HG03460 (cell line): ENCODE measurements at regions not wholly inside any gene's neighbourhood (a gene's known extent, or its start where the extent isn't known, plus 50 kb on each side); places are given as distances from the start of the nearest gene placed in this dataset.

Source experiments
- ATAC-seq: cut with Tn5 transposase; IDR thresholded peaks from one replicate; pipeline ENCODE4 v1.9.1; 2021; ENCODE audit not compliant: unreplicated experiment

DNA sequence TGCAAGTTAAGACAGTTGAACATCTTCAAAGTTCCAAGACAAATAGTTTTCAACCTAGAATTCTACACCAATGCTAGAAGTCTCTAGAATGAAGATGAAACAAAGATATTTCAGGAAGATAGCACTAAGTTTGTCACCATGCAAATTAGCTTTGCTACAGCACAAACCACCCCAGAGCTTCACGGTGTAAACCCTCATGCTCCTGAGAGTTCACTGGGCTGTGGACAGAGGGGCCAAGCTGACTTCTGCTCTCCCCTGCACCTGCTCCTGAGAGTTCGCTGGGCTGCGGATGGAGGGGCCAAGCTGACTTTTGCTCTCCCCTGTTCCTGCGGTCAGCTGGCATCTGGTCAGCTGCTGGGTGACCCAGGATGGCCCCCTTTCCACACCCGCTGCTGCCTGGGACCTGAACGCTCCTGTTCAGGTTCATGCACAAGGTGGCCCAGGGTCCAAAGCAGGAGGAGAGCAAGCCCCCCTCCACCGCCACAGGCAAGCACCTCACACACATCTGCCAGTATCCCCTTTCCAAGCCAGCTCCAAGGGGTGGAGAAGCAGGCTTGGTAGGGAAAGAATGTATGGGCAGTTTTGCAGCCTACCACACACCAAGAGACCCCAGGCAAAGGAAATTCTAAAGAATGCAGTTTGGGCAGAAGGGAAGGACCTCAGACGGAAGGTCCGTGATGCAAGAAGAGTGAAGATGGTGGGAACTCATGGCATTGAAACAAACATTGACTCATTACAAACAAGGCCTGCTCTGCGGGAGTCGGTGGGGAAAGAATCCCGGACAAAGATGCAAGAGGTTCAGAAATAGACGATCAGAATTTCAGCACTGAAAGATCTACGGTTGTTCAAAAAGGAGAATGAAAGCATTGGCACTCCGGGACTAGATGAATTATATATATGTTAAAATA lies 137.8 kb upstream of the PPP2R2D start:
- no peak for ATAC-seq

DNA sequence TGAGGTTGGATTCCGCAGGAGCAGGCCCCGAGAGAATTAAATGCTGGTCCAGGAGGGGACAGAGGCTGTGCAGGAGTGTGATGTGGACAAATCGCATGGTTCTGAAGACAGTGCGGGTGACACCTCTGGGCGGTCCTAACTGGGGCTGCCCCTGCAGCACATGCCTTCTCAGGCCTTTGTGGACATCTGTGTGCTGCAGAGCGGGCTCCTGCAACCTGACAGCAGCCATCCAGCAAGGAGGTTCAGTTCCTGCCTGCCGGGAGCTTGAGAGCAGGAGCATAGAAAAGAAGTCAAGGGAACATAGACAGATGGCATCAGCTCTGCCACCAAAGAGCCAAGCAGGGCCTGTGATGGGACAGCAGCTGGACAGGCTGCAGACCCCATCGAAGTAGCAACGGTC lies 135.9 kb upstream of the PPP2R2D start:
- no peak for ATAC-seq

DNA sequence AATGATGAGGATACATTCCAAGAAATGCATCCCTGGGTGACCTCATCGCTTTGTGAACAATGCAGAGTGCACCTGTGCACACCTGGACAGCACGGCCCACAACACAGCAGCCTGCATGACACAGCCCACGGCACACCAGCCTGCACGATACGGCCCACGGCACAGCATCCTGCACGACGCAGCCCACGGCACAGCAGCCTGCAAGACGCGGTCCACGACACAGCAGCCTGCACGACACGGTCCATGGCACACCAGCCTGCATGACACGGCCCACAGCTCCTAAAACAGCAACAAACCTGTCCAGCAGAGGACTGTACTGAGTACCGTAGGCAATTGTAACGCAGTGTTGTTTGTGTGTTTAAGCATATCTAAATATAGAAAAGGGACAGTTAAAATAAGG lies 134.7 kb upstream of the PPP2R2D start:
- no peak for ATAC-seq

DNA sequence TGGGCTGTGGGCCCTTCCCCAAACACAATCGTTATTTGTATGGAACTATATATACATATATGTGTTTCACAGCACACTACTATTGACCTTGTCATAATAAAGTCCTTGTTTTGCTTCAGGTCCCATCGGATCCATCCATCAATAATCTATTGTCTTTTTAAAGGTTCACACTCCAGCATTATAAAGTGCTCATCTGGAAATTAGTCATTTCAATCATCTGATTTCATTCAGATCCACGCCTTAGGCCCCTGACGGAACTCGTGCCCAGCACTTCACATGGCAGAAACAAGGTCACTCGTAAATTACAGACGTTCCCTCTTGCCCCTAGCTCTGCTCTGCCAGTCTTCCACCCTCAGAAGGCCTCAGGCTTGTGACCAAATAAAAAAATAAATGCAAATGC lies 133.1 kb upstream of the PPP2R2D start:
- ATAC-seq, result no peak

DNA sequence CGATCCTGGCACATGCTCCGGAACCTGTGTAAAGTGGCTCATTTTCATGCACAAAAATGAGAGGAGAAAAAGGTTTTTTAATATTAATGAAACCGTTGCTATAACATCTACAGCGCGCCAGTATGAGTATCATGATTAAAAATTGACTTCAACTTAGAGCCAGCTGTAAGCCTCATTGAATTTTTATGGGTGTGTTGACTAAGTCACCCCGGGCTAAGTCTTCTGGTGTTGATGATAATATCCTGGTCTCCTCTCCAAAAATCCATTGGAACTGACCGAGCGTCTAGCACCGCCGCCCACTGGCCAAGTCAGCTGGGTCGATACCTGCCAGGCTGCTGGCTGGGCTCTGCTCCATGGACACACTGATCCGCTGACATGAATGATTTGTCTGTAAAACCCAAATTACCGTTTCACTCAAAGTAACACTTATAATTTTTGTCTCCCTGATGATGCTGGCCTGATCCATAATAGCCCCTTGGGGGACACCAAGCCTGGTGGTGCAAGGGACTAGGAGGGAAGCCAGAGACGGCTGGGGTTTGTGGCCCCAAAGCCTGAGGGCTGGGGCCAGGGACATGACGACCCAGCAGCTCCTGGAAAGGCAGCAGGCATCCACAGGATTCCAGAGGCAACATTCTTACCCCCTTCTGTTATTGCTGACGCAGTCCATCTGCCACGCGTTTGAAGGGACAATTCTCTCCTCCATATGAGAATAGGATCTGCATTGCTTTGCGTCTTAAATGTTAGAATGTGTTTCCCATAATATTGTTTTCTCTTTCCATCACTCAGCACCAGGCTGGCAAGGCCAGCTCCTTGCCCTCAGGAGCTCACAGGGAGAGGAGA lies 131.0 kb upstream of the PPP2R2D start:
- no peak for ATAC-seq

DNA sequence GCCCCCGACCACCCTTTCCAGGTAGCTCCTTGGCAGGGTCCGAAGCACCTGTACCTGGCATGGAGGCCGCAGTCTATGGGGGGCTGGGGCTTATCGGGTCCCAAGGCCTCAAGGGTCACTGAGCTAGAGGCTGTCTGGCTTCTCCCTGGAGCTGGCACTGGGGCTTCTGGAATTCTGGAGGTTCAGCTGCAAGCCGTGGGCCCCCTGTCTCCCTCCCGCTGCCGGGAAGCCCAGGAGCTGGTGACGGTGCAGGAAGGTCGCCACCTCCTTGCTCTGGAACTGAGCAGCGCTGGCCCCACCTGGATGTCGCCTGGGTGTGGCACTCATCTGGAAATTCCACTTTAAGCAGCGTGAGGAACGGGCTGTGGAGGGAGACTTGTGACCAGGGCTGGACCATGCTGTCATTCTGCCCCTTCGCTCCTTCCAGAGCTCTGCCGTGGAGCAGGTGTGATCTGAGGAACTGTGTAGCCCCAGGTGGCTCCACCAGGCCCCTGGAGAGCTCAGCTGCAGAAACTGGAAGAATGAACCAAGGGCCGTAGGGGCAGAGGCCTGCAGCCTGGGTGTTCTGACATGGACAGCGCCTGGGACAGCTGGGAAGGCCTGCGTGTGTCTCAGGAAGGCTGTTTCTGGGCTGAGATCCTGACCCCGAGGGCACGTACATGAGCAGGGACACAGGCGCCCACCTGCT lies 129.7 kb upstream of the PPP2R2D start:
- no peak for ATAC-seq

DNA sequence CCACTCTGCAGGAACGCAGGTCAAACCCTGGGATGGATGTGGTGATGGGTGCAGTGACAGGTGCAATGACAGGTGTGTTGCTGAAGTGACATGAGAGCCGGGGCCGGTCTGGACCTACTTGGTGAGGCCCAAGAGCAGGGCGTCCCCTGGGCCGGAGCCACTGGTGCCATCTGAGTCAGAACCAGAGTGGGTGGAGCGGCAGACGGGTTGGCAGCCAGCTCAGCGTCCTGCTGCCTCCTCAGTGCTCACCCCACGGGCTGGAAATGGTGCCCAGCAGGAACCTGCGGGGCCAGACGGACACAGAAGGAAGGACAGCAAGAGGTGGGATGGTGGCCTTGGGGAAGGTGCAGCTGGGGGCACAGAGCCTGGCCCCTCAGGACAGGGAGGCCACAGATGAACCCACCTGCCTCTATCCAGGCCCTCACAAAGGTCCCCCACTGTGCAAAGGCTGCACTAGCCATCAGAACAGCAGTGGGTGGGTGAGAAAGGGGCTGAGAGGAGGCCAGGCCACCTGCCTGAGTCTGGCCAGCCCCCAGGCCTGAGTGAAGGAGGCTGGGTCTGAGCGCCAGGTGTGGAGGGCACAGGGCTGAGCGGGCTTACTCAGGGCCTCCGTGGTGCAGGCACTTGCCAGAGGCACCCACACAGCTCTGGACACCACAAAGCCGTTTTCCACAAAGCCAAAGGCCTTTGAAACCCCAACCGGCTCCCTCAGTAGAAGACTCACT lies 129.0 kb upstream of the PPP2R2D start:
- no peak for ATAC-seq

DNA sequence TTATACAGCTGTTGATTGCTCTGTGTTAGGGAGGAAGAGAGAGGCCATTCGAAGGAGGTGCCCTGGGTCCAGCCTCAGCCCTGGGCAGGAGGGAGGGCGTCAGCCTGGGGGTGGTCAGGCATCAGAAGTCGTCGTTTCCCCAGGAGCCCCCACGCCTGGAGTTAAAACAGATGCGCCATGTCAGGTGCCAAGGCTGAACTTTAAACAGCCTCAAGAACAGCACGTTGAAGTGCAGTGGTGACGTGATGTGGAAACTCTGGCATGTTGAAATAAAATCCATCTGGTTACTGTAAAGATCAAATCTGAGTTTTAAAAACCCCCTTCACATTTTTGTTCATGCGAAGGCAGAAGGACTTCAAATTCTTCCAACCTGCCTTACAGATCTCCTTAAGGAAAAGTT lies 128.4 kb upstream of the PPP2R2D start:
- no peak for ATAC-seq

DNA sequence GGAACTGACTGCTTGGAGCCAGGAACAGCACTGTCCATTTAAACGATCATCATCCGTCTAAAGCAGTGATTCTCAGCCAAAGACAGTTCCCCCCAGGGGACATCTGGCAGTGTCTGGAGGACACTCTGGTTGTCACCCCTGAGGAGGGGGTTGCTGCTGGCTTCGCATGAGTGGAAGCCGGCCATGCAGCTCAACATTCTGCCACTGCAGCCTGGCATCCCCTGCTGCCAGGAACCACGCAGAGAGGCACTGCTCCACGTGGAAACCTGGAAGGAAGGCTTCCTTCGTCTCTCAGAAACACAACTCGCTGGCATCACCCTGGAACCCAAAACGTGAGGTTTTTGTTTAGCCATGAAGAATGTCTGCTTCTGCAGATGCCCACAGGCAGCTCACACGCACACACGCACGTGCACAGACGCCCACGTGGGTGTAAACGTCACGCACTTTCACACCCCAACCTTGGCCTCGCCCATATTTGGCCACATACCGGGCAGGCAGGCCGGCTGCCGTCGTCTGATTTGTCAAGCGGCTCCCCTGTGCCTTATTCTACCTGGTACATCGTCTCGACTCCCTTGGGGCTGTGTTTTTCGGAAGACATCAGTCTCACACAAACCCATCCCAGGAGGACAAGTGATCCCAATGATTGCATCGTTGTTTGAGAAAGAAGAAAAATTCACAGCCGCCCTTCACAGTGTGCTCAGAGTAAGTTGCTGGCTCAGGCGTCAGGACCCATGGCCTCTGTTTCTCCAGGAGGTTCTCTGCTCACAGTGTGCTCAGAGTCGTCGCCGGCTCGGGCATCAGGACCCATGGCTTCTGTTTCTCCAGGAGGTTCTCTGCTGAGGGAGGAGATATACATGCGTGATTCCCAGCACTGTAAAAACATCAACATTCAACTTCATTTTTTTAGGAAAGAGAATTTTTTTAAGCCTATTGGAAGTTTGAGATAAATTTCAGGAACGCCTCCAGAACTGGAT lies 127.2 kb upstream of the PPP2R2D start:
- no peak for ATAC-seq

DNA sequence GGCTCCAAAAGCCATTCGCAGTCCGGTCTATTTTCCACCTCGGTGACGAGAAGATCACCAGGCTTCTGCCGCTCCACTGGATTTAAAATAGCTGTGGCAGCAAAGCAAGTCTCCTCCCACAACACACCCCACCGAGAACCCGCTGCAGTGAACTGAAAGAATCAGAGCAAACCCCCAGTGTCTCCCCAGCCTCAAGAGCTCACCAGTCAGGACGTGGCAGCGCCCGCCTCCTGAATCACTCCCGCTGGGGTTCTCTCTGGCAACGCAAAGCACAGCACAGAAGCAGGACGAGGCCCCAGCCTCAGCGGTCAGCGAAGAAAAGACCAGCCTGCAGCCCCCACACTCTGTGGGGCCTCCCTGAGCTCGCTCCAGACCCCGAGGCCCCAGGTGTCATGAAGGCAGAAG lies 126.1 kb upstream of the PPP2R2D start:
- no peak for ATAC-seq

DNA sequence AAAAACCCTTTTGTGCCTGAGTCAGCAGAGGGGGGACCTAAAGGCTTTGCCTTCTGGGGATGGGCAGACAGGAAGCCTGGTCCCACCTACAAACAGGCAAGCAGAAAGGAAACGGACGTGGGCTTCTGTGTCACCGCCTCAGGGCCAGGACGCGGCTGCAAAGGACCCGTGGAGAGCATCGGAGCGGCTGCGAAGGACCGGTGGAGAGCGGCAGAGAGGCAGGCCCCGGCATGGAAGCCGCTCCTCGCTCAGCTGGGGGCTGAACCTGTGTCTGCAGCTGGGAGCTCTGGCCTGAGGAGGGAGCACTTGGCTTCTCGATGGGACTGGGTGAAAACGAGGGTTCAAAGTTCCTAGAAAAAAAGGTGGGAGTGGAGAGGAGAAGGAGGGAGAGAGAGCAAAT lies 125.4 kb upstream of the PPP2R2D start:
- ATAC-seq, result no peak

DNA sequence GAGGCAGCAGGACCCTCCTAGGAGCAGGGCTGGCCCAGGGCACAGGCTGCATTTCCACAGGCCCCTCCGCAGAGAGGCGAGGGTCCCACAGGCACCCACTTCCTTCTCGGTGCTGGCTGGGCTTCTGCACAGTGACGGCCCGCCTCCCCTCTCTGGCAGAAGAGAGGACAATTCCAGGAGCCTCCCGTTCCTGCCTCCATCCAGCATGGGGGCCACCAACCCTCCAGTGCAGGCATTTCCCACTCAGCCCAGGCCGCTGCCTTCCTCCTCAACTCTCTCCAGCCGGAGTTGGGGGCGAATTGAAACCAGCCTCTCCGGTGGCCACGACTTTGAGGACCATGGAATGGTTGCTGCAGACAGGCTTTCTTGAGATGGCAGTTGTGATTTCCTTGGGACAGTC lies 125.0 kb upstream of the PPP2R2D start:
- ATAC-seq, result no peak

DNA sequence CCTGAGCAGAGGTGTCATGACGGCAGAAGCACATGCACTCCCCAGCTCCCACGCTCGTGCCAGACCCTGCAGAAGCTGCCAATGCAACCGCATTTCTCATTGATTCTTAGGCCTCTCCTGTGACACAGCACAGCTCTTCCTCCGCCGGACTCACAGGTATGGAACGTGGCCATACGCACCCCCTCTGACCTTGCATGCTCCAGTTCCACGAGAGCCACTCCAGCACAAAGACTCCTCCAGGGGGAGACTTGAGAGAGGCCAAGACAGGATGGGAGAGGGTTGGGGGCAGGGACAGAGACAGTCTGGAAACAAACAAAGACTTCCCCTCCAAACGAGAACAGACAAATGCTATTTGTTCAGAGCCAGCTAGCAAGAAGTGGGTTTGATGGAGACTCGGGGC lies 124.3 kb upstream of the PPP2R2D start:
- ATAC-seq, result no peak

DNA sequence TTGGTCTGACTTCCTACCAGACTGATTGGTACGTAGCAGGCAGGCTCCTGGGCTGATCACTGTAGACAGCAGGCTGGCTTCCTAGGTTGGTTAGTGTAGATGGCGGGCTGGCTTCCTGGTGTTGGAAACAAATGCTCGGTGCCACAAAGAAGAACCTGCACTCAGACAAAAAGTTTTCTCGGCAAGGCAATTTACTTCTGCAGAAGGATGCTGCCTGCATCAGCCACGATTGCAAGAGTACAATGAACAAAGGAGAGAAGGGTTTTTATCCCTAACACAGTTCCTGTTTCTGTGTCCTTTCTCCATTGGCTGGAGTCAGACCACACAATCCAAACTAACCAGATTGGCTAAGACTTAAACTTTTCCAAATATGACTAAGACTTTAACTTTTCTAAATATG lies 123.6 kb upstream of the PPP2R2D start:
- ATAC-seq, result no peak

DNA sequence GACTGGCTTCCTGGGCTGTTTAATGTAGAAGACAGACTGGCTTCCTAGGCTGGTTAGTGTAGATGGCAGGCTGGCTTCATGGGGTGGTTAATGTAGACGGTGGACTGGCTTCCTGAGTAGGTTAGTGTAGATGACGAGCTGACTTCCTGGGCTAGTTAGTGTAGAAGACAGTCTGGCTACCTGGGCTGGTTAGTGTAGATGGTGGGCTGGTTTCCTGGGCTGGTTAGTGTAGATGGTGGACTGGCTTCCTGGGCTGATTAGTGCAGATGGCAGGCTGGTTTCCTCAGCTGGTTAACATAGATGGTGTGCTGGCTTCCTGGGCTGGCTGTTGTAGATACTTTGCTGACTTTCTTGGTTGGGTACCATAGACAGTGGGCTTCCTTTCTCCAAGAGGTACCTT lies 122.9 kb upstream of the PPP2R2D start:
- ATAC-seq, result no peak

DNA sequence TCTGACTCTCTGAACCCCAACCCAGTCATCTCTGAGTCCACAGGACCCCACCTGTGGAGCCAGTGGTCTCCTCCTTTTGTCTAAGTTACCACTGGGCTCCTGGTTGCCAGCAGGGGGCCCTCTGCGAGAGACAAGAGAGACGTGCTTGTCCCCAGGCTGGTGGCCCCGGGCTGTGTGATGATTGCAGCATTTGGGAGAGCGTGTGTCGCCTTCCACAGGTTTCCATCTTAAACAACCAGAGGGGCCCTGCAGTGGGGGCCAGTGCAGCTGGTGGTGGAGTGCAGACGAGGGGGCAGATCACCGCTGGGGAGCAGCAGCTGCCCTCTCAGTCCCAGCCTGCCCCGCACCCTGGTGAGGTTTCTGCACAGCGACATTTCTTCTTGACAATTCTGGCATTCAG lies 122.4 kb upstream of the PPP2R2D start:
- no peak for ATAC-seq

DNA sequence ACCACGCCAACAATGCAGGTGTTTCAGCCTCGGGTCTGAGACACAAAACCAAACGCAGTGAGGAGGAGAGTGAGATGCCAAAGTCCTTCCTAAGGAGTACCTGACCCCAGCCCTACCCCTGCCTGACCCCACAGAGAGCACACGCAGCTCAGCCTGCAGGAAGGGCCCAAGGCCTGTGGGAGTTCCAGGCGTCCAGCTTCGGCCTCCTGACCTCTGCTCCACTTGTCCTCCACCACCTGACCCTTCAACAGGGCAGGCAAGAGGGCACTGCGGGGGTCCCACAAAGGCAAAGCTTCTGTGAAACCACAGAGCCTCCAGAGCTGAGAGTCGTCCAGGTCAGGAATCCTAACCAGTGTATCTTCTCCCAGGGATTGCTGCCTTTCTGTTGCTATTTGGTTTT lies 122.0 kb upstream of the PPP2R2D start:
- no peak for ATAC-seq

DNA sequence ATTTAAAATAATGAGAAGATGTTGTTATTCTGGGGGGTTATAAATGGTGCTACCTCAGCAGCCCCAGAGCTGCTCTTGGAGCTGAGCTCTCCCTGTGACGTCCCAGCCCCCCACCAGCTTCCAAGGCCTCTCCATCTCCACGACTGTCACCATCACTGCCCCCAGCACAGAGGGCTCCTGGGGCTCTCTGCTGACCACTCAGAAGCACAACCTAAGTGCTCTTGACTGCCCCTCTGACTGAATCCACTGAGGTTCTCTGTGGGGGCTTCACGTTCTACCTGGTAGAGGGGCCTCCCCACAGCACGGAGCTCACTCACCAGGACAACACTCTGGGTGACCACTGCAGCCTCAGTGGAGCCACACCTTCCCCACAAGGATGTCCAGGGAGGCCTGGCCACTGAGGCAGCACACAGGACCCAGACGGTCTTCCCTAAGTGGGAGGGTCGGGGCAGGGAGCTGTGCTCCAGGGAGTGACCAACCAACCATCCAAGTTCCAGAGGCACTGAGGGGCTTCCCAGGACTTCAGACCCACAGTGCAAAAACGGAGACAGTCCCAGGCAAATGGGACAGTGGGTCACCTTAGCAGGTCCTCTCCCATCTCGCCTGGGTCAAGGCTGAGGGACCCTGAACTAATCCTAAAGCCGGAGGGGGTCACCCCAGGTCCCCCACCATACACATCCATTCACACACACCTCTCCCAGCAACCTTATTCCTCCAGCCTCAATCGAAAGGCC lies 121.0 kb upstream of the PPP2R2D start:
- no peak for ATAC-seq

DNA sequence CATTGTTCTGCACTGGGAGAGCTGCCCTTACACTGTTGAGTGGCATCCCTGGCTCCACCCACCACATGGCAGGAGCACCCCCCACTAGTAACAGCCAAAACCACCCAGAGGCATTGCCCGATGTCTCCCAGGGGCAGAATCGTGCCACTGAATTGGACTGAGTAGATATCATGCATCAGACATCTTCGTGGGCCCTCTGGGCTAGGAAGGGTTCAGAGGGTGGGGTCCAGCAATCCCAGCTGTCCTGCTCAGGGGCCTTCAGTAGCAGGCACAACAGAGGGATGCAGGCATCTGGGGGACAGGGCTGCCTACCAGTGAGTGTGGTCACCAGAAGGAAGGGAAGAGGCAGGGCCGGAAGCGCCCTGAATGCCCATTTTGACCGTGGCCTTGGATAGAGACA lies 119.7 kb upstream of the PPP2R2D start:
- ATAC-seq, result no peak
